Vagina (tissue), 2 donors: ENCODE measurements at regions not wholly inside any gene's neighbourhood (a gene's known extent, or its start where the extent isn't known, plus 50 kb on each side); places are given as distances from the start of the nearest gene placed in this dataset.

Source experiments
- DNase-seq, 2 donors: peaks; one replicate each; pipeline ENCODE4 v3.0.0-alpha.2; 2017; ENCODE audit errors: extremely low spot score in 2 of 2
- H3K27ac ChIP-seq: fragments of 200-600 bp; sonication (generic); one replicate; pipeline ENCODE4 v1.5.1; 2019
- H3K27me3 ChIP-seq: fragments of 200-600 bp; sonication (generic); one replicate; pipeline ENCODE4 v1.5.1; 2019
- H3K36me3 ChIP-seq, 2 donors: fragments of 200-600 bp; sonication (generic); one replicate each; pipeline ENCODE4 v1.5.1; 2017 to 2019
- H3K4me1 ChIP-seq: fragments of 200-600 bp; sonication (generic); one replicate; pipeline ENCODE4 v1.5.1; 2019
- H3K4me3 ChIP-seq, 2 donors: fragments of 200-600 bp; sonication (generic); 1 replicate in 1 of 2; 2 replicates in 1 of 2; pipeline ENCODE4 v1.5.1; 2016 to 2019
- H3K9me3 ChIP-seq: fragments of 200-600 bp; sonication (generic); one replicate; pipeline ENCODE4 v1.5.1; 2019
- CTCF ChIP-seq, 3 experiments: fragments of 450-650 bp in 2 of 3; fragments of 200-600 bp in 1 of 3; sonication (generic) in 1 of 3; IDR thresholded peaks; one replicate each; pipeline ENCODE4 v1.5.1; 2017 to 2019; ENCODE audit warnings: antibody characterized with exemption in 3 of 3, mild to moderate bottlenecking in 2 of 3, moderate library complexity in 2 of 3
- POLR2A ChIP-seq, 2 donors: fragments of 450-650 bp; IDR thresholded peaks; one replicate each; pipeline ENCODE4 v1.6.1; 2017; ENCODE audit warnings: antibody characterized with exemption in 2 of 2, mild to moderate bottlenecking in 2 of 2, moderate library complexity in 2 of 2
- POLR2AphosphoS5 ChIP-seq, 2 donors: sonication (generic); formaldehyde crosslinking; IDR thresholded peaks; one replicate each; pipeline ENCODE4 v1.9.0; 2017; ENCODE audit warnings: antibody characterized with exemption in 2 of 2, mild to moderate bottlenecking in 2 of 2, low read depth in 1 of 2; ENCODE audit not compliant: insufficient read depth in 1 of 2
- intact Hi-C: fragments of 100-400 bp; cut with DNase I; formaldehyde crosslinking; loops from one replicate; pipeline ENCODE4 v1.15.1; 2023

- Histone ChIP-seq H3K27ac (no peak overlapping the region), H3K4me1 (no peaks in the 10 kb centered on the region), H3K9me3 (no peaks in the 10 kb centered on the region), H3K36me3 (no peaks in the 10 kb centered on the region), H3K4me3 (no peak overlapping the region), H3K27me3 (no peaks in the 10 kb centered on the region)
- no peak for DNase-seq
- intact Hi-C loops = no loop called here
- TF ChIP-seq POLR2A (IDR thresholded peaks at IDR 0.05) = no peak
- no peak for TF ChIP-seq POLR2AphosphoS5 (IDR thresholded peaks at IDR 0.05; ENCODE audit: insufficient read depth in 1 of 2, low read depth in 1 of 2)
- no peak for TF ChIP-seq CTCF (IDR thresholded peaks at IDR 0.05)
These were observed 234.4 kb upstream of the RGPD4 start for GRCh38 chr2:107592280-107592624.

GRCh38 chr2:107595285-107595684 is 231.4 kb upstream of the RGPD4 start:
- Histone ChIP-seq H3K27me3 (no peaks in the 10 kb centered on the region), H3K36me3 (no peaks in the 10 kb centered on the region), H3K27ac (no peak overlapping the region), H3K4me3 (no peak overlapping the region), H3K9me3 (no peaks in the 10 kb centered on the region), H3K4me1 (no peaks in the 10 kb centered on the region)
- intact Hi-C loops = no loop called here
- no peak for DNase-seq
- TF ChIP-seq CTCF (IDR thresholded peaks at IDR 0.05) = no peak
- TF ChIP-seq POLR2A (IDR thresholded peaks at IDR 0.05) = no peak
- no peak for TF ChIP-seq POLR2AphosphoS5 (IDR thresholded peaks at IDR 0.05; ENCODE audit: insufficient read depth in 1 of 2, low read depth in 1 of 2)

DNA sequence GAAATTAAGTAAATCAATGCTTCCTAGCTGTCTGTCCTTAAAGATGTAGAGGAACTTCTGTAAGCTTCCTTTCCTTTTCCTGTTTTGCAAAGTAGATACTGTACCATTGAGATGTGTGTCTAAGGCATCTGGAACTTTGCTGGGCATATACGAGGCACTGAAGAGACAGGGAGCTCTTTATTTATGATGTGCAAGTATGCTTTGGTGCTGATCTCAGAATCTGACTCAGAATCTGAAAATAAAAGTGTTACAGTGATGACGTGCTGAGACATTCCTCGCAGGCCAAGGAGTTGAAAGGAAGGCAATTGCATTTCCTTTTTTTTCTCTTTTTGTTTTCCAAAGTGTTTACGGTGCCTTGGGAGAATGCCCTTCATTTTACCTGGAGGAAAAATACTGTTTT is 230.9 kb upstream of the RGPD4 start:
- H3K27me3 ChIP-seq = no peaks in the 10 kb centered on the region
- intact Hi-C loops = no loop called here
- H3K9me3 ChIP-seq = no peaks in the 10 kb centered on the region
- H3K4me1 ChIP-seq = no peaks in the 10 kb centered on the region
- DNase-seq = no peak
- H3K36me3 ChIP-seq = no peaks in the 10 kb centered on the region
- TF ChIP-seq POLR2AphosphoS5 (IDR thresholded peaks at IDR 0.05; ENCODE audit: insufficient read depth in 1 of 2, low read depth in 1 of 2) (no peak), POLR2A (IDR thresholded peaks at IDR 0.05) (no peak), CTCF (IDR thresholded peaks at IDR 0.05) (no peak)
- H3K27ac ChIP-seq = no peak overlapping the region
- no peak overlapping the region for H3K4me3 ChIP-seq

DNA sequence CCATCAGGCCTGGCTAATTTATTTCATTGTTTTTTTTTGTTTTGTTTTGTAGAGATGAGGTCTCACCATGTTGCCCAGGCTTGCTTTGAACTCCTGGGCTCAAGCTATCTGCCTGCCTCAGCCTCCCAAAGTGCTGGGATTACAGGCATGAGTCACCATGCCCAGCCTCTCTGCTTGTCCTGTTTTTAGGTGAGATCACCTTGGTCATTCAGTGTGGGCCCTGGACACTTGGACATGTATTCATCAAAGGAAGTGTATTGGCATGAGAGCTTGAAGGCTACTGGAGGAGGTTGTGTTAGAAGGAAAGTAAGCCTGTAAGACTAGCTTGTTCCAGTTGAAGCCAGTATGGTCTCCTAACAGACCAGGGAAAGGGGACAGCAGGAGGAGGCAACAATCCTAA is 229.2 kb upstream of the RGPD4 start:
- Histone ChIP-seq H3K27ac (no peak overlapping the region), H3K4me3 (no peak overlapping the region), H3K4me1 (no peaks in the 10 kb centered on the region), H3K9me3 (no peaks in the 10 kb centered on the region), H3K36me3 (no peaks in the 10 kb centered on the region), H3K27me3 (no peaks in the 10 kb centered on the region)
- TF ChIP-seq POLR2A (IDR thresholded peaks at IDR 0.05) = no peak
- intact Hi-C loops = no loop called here
- no peak for DNase-seq

- Histone ChIP-seq H3K27ac (no peak overlapping the region), H3K4me3 (no peak overlapping the region), H3K9me3 (no peaks in the 10 kb centered on the region), H3K4me1 (no peaks in the 10 kb centered on the region), H3K27me3 (no peaks in the 10 kb centered on the region), H3K36me3 (no peaks in the 10 kb centered on the region)
- no peak for TF ChIP-seq POLR2A (IDR thresholded peaks at IDR 0.05)
- TF ChIP-seq POLR2AphosphoS5 (IDR thresholded peaks at IDR 0.05; ENCODE audit: insufficient read depth in 1 of 2, low read depth in 1 of 2) = no peak
- TF ChIP-seq CTCF (IDR thresholded peaks at IDR 0.05) = no peak
- intact Hi-C loops = loop anchor here (10.0 kb wide), 1 partner anchor 502 kb away; no protein-coding TSS in a partner anchor
- DNase-seq = no peak
These were observed 223.9 kb upstream of the RGPD4 start for GRCh38 chr2:107602801-107603200.

DNA sequence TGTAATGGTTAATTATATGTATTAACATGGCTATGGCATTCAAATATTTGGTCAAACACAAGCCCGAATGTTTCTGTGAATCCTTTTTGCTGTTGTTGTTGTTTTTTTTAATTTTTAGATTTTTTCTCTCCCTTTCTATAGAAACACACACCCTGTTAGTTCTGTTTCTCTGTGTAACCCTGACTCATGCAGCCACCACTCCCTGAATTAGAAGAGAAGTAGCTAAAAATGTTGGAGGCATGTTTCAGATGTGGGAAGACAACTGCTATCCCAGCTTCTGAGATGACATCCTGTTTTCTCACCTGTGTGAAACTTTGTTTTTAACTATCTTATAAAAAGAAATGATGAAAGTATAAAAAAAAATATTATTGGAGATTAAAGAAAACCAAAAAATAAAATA is 219.6 kb upstream of the RGPD4 start:
- H3K27ac ChIP-seq = no peak overlapping the region

More for the DNA sequence above, 219.6 kb upstream of the RGPD4 start:
- TF ChIP-seq POLR2AphosphoS5 (IDR thresholded peaks at IDR 0.05; ENCODE audit: insufficient read depth in 1 of 2, low read depth in 1 of 2) = no peak
- TF ChIP-seq POLR2A (IDR thresholded peaks at IDR 0.05) = no peak
- no peak for TF ChIP-seq CTCF (IDR thresholded peaks at IDR 0.05)
- H3K36me3 ChIP-seq = no peaks in the 10 kb centered on the region
- intact Hi-C loops = loop anchor here (10.0 kb wide), 1 partner anchor 498 kb away; no protein-coding TSS in a partner anchor
- H3K9me3 ChIP-seq = no peaks in the 10 kb centered on the region
- H3K4me3 ChIP-seq = no peak overlapping the region
- H3K27me3 ChIP-seq = no peaks in the 10 kb centered on the region
- no peaks in the 10 kb centered on the region for H3K4me1 ChIP-seq
- no peak for DNase-seq
